ENCODE measurements at regions not wholly inside any gene's neighbourhood (a gene's known extent, or its start where the extent isn't known, plus 50 kb on each side); places are given as distances from the start of the nearest gene placed in this dataset.
A peak's percentile ranks its signal among the peaks of the same experiment; 100 is the strongest.

GRCh38 chr11:112795142-112795815, 165.9 kb upstream of the NCAM1 start:
- peak; percentile 24 for DNase-seq

- DNase-seq = no peak
Measured at GRCh38 chr11:112795911-112796649, 165.1 kb upstream of the NCAM1 start.

- DNase-seq = no peak
Measured at GRCh38 chr11:112797092-112797491, 164.1 kb upstream of the NCAM1 start.

- DNase-seq = peak; percentile 58
Measured at GRCh38 chr11:112797648-112798293, 163.4 kb upstream of the NCAM1 start.

- DNase-seq = no peak
Measured at GRCh38 chr11:112801025-112801816, 160.0 kb upstream of the NCAM1 start.

- no peak for DNase-seq
Measured at GRCh38 chr11:112801817-112802088, 159.5 kb upstream of the NCAM1 start.

- peak; percentile 54 for DNase-seq
Measured at GRCh38 chr11:112805658-112806057, 155.6 kb upstream of the NCAM1 start.

- no peak for DNase-seq
Measured at GRCh38 chr11:112806256-112806655, 155.0 kb upstream of the NCAM1 start.

- DNase-seq = no peak
Measured at GRCh38 chr11:112806876-112807275, 154.3 kb upstream of the NCAM1 start.

- DNase-seq = no peak
Measured at GRCh38 chr11:112809429-112809828, 151.8 kb upstream of the NCAM1 start.

- no peak for DNase-seq
Measured at GRCh38 chr11:112810951-112811350, 150.3 kb upstream of the NCAM1 start.

- no peak for DNase-seq
Measured at GRCh38 chr11:112811783-112812182, 149.4 kb upstream of the NCAM1 start.

GRCh38 chr11:112812729-112813128, 148.5 kb upstream of the NCAM1 start:
- DNase-seq = no peak

GRCh38 chr11:112814168-112814567, 147.1 kb upstream of the NCAM1 start:
- DNase-seq = no peak

- DNase-seq = no peak
Measured at GRCh38 chr11:112817376-112817775, 143.8 kb upstream of the NCAM1 start.

- DNase-seq = no peak
Measured at GRCh38 chr11:112822478-112823274, 138.5 kb upstream of the NCAM1 start.

- no peak for DNase-seq
Measured at GRCh38 chr11:112826026-112826425, 135.2 kb upstream of the NCAM1 start.

GRCh38 chr11:112826788-112827187, 134.4 kb upstream of the NCAM1 start:
- no peak for DNase-seq

- DNase-seq = no peak
Measured at GRCh38 chr11:112828421-112828820, 132.8 kb upstream of the NCAM1 start.

- DNase-seq = no peak
Measured at GRCh38 chr11:112829971-112830654, 131.1 kb upstream of the NCAM1 start.

GRCh38 chr11:112831041-112831440, 130.2 kb upstream of the NCAM1 start:
- DNase-seq = no peak
